ENCODE measurements at regions not wholly inside any gene's neighbourhood (a gene's known extent, or its start where the extent isn't known, plus 50 kb on each side); places are given as distances from the start of the nearest gene placed in this dataset.

GRCh38 chr1:209463441-209463840 is 120.1 kb upstream of the CAMK1G start:
- no peak for DNase-seq (ENCODE audit: low spot score)

- DNase-seq (ENCODE audit: low spot score): no peak
These were observed 110.5 kb upstream of the CAMK1G start for GRCh38 chr1:209473025-209473424.

GRCh38 chr1:209480345-209480744 is 103.2 kb upstream of the CAMK1G start:
- no peak for DNase-seq (ENCODE audit: low spot score)

DNA sequence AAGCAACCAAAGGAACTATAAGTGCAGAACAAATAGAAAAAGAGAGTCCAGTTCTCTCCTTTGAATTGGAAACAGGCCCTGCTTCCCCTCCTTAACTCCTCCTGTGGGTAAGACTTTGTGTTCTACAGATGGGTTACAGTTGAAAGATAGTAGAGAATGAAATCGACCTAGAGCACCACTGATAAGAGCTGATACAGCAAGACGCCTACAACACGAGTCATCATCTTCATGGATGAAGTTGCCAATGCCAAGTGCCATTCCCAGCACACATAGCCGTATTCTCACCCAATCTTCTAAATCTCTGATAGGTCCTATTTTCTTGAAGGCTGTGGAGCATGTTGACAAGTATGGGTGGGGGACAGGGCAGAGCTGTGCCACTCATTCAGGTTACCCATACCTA is 99.8 kb upstream of the CAMK1G start:
- DNase-seq (ENCODE audit: low spot score): no peak

- no peak for DNase-seq (ENCODE audit: low spot score)
These were observed 99.1 kb upstream of the CAMK1G start for GRCh38 chr1:209484429-209484828.

GRCh38 chr1:209485167-209485566 is 98.3 kb upstream of the CAMK1G start:
- DNase-seq (ENCODE audit: low spot score): no peak

GRCh38 chr1:209485751-209486150 is 97.8 kb upstream of the CAMK1G start:
- DNase-seq (ENCODE audit: low spot score): no peak

GRCh38 chr1:209486861-209487593 is 96.5 kb upstream of the CAMK1G start:
- no peak for DNase-seq (ENCODE audit: low spot score)

DNA sequence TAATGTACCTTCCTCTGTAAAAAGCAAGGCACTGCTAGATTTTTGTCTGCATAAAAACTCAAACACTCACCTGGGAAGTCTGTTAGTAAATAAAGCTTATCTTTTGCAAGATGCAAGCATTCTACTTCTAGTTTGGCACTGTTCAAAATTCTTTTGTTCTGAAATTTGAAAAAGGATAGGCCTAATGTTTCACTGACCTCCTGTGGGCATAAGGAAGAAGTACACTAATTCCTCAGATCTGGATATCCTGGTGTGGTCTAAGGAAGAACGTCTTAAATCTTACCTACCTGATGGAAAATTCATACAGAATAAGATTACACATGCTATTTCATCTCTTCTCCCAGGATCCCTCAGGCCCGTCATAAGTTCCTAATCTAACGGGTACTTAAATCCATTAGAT is 93.5 kb upstream of the CAMK1G start:
- DNase-seq (ENCODE audit: low spot score): no peak

- DNase-seq (ENCODE audit: low spot score): no peak
These were observed 92.5 kb upstream of the CAMK1G start for GRCh38 chr1:209491031-209491430.

DNA sequence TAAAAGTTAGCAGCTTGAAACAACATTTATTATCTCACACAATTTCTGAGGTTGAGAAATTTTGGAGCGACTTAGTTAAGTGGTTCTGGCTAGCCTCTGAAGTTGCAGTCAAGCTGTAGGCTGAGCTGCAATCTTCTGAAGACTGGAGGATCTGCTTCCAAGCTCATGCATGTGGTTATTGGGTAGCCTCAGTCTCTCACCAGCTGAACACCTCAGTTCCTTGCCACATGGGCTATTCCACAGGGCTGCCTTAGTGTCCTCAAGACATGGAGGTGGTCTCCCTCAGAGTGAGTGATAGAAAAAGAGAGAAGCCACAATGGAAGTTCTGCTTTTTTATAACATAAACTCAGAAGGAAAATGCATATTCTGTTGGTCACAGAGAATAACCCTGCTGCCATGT is 92.0 kb upstream of the CAMK1G start:
- no peak for DNase-seq (ENCODE audit: low spot score)

DNA sequence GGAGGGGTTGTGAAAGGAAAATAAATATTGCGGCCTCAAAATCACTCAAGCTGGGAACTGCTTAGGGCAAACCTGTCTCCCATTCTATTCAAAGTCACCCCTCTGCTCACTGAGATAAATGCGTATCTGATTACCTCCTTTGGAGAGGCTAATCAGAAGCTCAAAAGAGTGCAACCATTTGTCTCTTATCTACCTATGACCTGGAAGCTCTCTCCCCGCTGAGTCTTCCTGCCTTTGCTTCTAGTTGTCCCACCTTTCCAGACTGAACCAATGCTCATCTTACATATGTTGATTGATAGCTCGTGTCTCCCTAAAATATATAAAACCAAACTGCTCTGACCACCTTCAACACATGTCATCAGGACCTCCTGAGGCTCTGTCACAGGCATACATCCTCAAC is 91.6 kb upstream of the CAMK1G start:
- DNase-seq (ENCODE audit: low spot score): no peak

DNA sequence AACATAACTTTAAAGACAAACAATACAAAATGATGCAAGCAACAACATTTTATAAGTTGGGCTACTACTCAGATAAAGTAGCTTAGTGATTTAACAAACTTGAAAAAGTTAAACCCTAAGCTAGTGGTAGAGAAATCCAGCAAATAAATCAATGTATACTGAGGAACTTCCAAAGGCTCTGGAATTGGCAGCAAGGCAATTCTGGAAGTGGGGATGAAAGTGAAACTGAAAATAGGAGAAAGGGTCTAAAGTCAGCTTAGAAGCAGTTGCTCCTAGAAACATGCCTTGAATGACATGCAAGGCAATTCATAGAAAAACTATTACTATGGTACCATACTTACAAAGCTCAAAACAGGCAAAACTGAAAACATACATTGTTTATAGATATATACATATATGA is 90.0 kb upstream of the CAMK1G start:
- no peak for DNase-seq (ENCODE audit: low spot score)

- no peak for DNase-seq (ENCODE audit: low spot score)
These were observed 85.8 kb upstream of the CAMK1G start for GRCh38 chr1:209497729-209498128.

DNA sequence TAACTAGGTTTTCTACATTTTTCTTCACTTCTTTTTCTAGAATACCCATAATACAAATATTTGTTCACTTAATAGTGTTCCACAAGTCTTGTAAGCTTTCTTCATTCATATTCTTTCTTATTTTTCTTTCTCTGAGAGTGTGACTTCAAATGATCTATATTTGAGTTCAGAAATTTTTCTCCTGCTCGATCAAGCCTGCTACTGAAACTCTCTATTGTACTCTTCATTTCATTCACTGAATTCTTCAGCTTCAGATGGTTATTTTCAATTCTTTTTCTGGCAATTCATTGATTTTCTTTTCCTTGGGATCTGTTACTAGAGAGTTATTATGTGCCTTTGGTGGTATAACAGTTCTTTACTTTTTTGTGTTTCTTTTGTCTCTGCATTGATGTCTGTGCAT is 82.5 kb upstream of the CAMK1G start:
- DNase-seq (ENCODE audit: low spot score): no peak

- DNase-seq (ENCODE audit: low spot score): no peak
These were observed 80.3 kb upstream of the CAMK1G start for GRCh38 chr1:209503196-209503595.

- DNase-seq (ENCODE audit: low spot score): no peak
These were observed 78.9 kb upstream of the CAMK1G start for GRCh38 chr1:209504571-209504970.

GRCh38 chr1:209505044-209505443 is 78.5 kb upstream of the CAMK1G start:
- DNase-seq (ENCODE audit: low spot score): no peak

DNA sequence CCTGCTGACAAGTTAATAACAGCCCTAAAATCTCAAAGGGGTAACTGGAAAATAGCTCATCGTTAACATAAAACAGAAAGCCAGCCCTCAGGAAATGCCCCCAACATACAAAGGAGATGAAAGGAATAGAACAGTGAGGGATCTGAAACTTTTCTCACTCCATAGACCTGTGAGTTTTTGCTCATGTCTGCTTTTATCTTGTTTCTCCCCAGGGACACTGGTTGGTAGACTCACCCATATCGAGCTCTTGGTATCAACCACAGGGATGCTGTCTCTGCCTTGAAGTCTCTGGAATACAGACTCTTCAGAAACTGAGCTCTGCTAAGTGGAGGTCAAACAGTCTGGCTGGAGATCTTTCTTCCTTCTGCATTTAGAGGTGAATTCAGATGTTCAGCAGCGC is 77.4 kb upstream of the CAMK1G start:
- DNase-seq (ENCODE audit: low spot score): no peak

DNA sequence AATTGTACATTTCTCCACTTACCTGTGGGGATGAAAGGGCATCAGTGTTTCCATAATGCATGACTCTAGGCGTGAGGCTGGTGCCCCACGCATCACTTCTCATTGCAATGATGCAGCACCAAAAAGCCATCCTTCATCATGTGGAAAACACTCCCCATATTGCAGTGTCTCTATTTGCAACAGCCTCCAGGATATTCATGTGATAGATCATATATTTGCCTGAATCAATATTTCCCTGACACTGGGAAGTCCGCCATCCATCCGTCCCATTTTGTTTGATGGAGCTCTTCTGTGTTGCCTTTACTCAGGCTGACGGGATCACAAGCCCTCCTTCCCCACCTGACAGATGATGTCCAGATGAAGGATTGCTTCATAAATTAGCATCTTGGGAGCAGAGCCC is 74.5 kb upstream of the CAMK1G start:
- DNase-seq (ENCODE audit: low spot score): no peak

- no peak for DNase-seq (ENCODE audit: low spot score)
These were observed 73.5 kb upstream of the CAMK1G start for GRCh38 chr1:209510063-209510462.

DNA sequence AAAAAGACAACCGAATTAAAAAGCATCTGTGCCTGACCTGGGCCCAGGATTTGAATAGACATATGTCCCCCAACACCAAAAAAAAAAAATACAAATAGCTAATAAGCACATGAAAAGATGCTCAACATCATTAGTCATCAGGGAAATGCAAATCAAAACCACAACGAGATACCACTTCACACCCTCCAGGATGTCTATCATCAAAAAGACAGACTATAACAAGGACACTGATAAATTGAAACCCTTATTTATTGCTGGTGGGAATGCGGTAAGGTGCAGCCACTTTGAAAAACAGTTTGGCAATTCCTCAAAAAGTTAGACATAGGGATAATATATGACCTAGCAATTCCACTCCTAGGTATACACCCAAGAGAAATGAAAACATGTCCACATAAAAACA is 72.3 kb upstream of the CAMK1G start:
- no peak for DNase-seq (ENCODE audit: low spot score)

DNA sequence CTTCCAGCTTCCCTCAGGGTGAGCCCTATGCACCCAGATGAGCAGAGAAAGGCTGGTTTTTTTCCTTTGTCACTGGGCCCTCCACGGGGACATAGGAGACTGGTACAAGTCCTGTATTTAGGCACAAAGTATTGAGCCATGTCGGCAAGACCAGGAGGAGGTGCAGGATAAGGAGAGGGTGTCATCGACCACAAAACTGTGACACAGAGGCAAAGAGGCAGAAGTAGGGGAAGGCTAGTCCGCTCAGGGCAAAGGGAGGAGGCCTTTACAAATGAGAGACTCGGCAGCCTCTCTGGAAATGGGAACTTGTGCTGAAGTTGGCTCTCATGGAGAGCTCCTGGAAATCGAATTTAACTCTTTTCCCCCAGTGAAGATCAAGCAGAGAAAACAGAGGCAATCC is 70.7 kb upstream of the CAMK1G start:
- no peak for DNase-seq (ENCODE audit: low spot score)

DNA sequence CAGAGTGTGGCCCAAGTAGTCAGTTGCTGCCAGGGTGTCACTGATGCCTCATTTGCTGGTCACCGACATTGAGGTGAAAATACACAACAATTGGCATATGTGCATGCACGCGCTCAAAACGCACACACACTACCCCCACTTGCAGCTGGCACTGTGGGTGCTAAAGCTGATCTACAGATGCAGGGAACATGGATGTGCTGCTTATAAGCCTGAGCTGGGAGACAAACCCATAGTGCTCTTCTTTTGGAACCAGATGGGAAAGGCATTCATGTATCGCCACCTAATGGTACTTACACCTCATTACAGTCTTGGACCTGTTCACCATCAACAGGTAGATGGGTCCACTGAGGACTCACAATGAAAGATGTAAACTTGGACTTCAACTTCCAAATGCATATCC is 70.3 kb upstream of the CAMK1G start:
- peak; percentile 35 for DNase-seq (ENCODE audit: low spot score)
